ENCODE measurements at regions not wholly inside any gene's neighbourhood (a gene's known extent, or its start where the extent isn't known, plus 50 kb on each side); places are given as distances from the start of the nearest gene placed in this dataset.

DNA sequence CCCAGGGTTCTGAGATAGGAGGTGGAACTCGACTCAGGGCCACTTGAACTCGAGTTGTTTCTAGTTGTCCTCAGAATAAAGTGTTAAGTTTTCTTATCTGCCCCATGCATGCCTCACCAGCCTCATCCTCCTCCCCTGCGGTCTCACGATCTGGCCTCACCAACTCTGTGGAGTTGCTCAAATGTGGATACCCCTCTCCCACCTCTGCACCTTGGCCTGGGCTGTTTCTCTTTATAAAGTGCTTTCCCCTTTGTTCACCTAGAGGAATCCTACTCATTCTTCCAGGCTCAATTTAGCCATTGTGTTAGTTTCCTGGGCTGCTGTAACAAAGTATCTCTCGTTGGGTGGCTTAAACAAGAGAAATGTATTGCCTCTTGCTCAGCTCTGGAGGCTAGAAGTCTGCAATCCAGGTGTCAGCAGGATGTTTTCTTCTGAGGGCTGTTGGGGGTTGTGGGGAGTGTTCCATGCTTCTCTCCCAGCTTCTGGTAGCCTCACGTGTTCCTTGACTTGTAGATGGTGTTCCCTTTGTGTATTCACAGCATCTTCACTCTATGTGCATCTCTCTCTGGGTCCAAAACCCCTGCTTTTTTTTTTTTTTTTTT is 100.7 kb downstream of the MEX3B start (continued):
- TF ChIP-seq NFE2L1 (tag; IDR thresholded peaks at IDR 0.05; ENCODE audit: borderline replicate concordance, low read depth) (no peak), SMARCA5 (IDR thresholded peaks at IDR 0.05) (no peak), EZH2 (IDR thresholded peaks at IDR 0.05; ENCODE audit: borderline replicate concordance, low read depth, low read length) (no peak), TCF3 (CRISPR knock-in tag; IDR thresholded peaks at IDR 0.05) (peak; percentile 97), FOXM1 (IDR thresholded peaks at IDR 0.05; ENCODE audit: low read depth) (peak; percentile 82), FOXM1 (CRISPR knock-in tag; IDR thresholded peaks at IDR 0.05; ENCODE audit: low read depth) (no peak), MAX (CRISPR knock-in tag; IDR thresholded peaks at IDR 0.05) (0 out of 2 replicates have a peak, but pooled peaks have one; percentile 38), RBM17 (IDR thresholded peaks at IDR 0.05; ENCODE audit: borderline replicate concordance, low read depth, low read length) (no peak), CC2D1A (IDR thresholded peaks at IDR 0.05) (peak; percentile 81; the same call in 1 of the 2 replicates), ZKSCAN1 (IDR thresholded peaks at IDR 0.05; ENCODE audit: low read depth, low read length) (peak; percentile 75; the same call in 1 of the 2 replicates), KDM4B (IDR thresholded peaks at IDR 0.05; ENCODE audit: borderline replicate concordance in 2 of 2, low read depth in 1 of 2) (no peak), SMARCB1 (IDR thresholded peaks at IDR 0.05; ENCODE audit: insufficient read length, low read depth) (no peak), MCM7 (IDR thresholded peaks at IDR 0.05) (no peak), CHAMP1 (IDR thresholded peaks at IDR 0.05) (peak; percentile 80), NR4A1 (CRISPR knock-in tag; IDR thresholded peaks at IDR 0.05) (no peak), NR4A1 (tag; IDR thresholded peaks at IDR 0.05) (no peak; the same call in 1 of the 2 replicates), ZNF668 (CRISPR knock-in tag; IDR thresholded peaks at IDR 0.05) (no peak), TEAD2 (tag; IDR thresholded peaks at IDR 0.05) (no peak), BCLAF1 (IDR thresholded peaks at IDR 0.05; ENCODE audit: borderline replicate concordance in 1 of 2, control insufficient read depth in 1 of 2, low read depth in 2 of 2, low read length in 1 of 2) (no peak)
- TF ChIP-seq, protein P1, sequence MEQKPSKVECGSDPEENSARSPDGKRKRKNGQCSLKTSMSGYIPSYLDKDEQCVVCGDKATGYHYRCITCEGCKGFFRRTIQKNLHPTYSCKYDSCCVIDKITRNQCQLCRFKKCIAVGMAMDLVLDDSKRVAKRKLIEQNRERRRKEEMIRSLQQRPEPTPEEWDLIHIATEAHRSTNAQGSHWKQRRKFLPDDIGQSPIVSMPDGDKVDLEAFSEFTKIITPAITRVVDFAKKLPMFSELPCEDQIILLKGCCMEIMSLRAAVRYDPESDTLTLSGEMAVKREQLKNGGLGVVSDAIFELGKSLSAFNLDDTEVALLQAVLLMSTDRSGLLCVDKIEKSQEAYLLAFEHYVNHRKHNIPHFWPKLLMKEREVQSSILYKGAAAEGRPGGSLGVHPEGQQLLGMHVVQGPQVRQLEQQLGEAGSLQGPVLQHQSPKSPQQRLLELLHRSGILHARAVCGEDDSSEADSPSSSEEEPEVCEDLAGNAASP (IDR thresholded peaks at IDR 0.05): no peak
